OCI-LY3 (cell line): ENCODE measurements at regions not wholly inside any gene's neighbourhood (a gene's known extent, or its start where the extent isn't known, plus 50 kb on each side); places are given as distances from the start of the nearest gene placed in this dataset.

Experiments
- EZH2phosphoT487 ChIP-seq: fragments of 200-600 bp; shearing (Covaris generic); IDR thresholded peaks from 2 replicates; pipeline ENCODE4 v1.6.1; 2018; ENCODE audit warnings: antibody characterized with exemption, mixed run types, low read depth
- TF ChIP-seq, protein P1 (sequence below): fragments of 200-600, 300-600 bp; sonication (generic); IDR thresholded peaks from 2 replicates; pipeline ENCODE4 v1.5.1; 2014; ENCODE audit warnings: antibody characterized with exemption, low read length, low read depth

DNA sequence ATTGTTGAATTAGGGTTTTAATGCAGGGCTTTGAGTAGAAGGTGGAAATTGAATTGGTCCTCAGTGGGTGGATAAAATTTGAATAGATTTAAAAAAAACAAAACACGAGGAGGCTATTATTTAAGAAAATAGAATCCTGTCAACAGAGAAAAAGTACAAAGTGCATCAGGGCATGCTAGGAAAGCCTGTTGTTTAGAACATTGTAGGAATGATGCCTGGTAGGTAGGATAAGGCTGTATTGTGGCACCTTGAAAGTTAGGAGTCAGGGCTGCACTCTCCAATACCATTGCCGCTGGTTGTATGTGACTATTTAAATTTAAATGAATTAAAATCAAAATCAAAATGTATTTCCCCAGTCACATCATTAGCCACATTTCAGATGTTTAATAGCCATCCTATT is 363.9 kb downstream of the UTRN start:
- TF ChIP-seq, protein P1, sequence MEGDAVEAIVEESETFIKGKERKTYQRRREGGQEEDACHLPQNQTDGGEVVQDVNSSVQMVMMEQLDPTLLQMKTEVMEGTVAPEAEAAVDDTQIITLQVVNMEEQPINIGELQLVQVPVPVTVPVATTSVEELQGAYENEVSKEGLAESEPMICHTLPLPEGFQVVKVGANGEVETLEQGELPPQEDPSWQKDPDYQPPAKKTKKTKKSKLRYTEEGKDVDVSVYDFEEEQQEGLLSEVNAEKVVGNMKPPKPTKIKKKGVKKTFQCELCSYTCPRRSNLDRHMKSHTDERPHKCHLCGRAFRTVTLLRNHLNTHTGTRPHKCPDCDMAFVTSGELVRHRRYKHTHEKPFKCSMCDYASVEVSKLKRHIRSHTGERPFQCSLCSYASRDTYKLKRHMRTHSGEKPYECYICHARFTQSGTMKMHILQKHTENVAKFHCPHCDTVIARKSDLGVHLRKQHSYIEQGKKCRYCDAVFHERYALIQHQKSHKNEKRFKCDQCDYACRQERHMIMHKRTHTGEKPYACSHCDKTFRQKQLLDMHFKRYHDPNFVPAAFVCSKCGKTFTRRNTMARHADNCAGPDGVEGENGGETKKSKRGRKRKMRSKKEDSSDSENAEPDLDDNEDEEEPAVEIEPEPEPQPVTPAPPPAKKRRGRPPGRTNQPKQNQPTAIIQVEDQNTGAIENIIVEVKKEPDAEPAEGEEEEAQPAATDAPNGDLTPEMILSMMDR: no peak
- no peak for TF ChIP-seq EZH2phosphoT487
